Trophoblast cell (in vitro differentiated cells and primary cell): ENCODE measurements at regions not wholly inside any gene's neighbourhood (a gene's known extent, or its start where the extent isn't known, plus 50 kb on each side); places are given as distances from the start of the nearest gene placed in this dataset.

Source experiments
- DNase-seq, 2 donors: peaks; one replicate each; pipeline ENCODE4 v3.0.0-alpha.2; 2016
- H2AFZ ChIP-seq: 2 replicates; pipeline ENCODE4 v1.6.1; 2013; ENCODE audit warnings: low read length, moderate library complexity, mild to moderate bottlenecking; ENCODE audit not compliant: insufficient read depth, poor library complexity
- H2AK5ac ChIP-seq: 2 replicates; pipeline ENCODE4 v1.6.1; 2013; ENCODE audit warnings: mild to moderate bottlenecking, low read length
- H2BK120ac ChIP-seq: 2 replicates; pipeline ENCODE4 v1.6.1; 2013; ENCODE audit warnings: low read length, mild to moderate bottlenecking, moderate library complexity; ENCODE audit not compliant: insufficient read depth, poor library complexity
- H2BK12ac ChIP-seq: 2 replicates; pipeline ENCODE4 v1.6.1; 2013; ENCODE audit warnings: mild to moderate bottlenecking, low read length, moderate library complexity
- H2BK5ac ChIP-seq: 2 replicates; pipeline ENCODE4 v1.6.1; 2013; ENCODE audit warnings: low read length, low read depth, moderate library complexity, mild to moderate bottlenecking; ENCODE audit not compliant: poor library complexity
- H3K14ac ChIP-seq: 2 replicates; pipeline ENCODE4 v1.6.1; 2013; ENCODE audit warnings: mild to moderate bottlenecking, low read length
- H3K18ac ChIP-seq: 2 replicates; pipeline ENCODE4 v1.6.1; 2013; ENCODE audit warnings: mild to moderate bottlenecking, low read length
- H3K23ac ChIP-seq: 2 replicates; pipeline ENCODE4 v1.6.1; 2013; ENCODE audit warnings: low read length
- H3K27ac ChIP-seq: 2 replicates; pipeline ENCODE4 v1.5.1; 2013; ENCODE audit warnings: low read depth, mild to moderate bottlenecking, inconsistent platforms, low read length, moderate library complexity
- H3K27me3 ChIP-seq: 2 replicates; pipeline ENCODE4 v1.6.1; 2013; ENCODE audit warnings: inconsistent platforms, mild to moderate bottlenecking, low read length, moderate library complexity; ENCODE audit not compliant: insufficient read depth
- H3K36me3 ChIP-seq, 2 experiments: 1 replicate in 1 of 2; 2 replicates in 1 of 2; pipeline ENCODE4 v1.6.1; 2013; ENCODE audit warnings: low read length in 2 of 2, mild to moderate bottlenecking in 2 of 2, moderate library complexity in 1 of 2; ENCODE audit not compliant: insufficient read depth in 2 of 2, control insufficient read depth in 1 of 2
- H3K4ac ChIP-seq: 2 replicates; pipeline ENCODE4 v1.6.1; 2013; ENCODE audit warnings: low read depth, mild to moderate bottlenecking, low read length, moderate library complexity
- H3K4me1 ChIP-seq, 2 experiments: 1 replicate in 1 of 2; 2 replicates in 1 of 2; pipeline ENCODE4 v1.6.1; 2013; ENCODE audit warnings: low read length in 2 of 2, mild to moderate bottlenecking in 2 of 2, moderate library complexity in 1 of 2; ENCODE audit not compliant: insufficient read depth in 2 of 2, control insufficient read depth in 1 of 2
- H3K4me2 ChIP-seq: 2 replicates; pipeline ENCODE4 v1.6.1; 2013; ENCODE audit warnings: inconsistent platforms, mild to moderate bottlenecking, low read length, moderate library complexity
- H3K4me3 ChIP-seq: 2 replicates; pipeline ENCODE4 v1.5.1; 2013; ENCODE audit warnings: mild to moderate bottlenecking, low read depth, low read length, inconsistent platforms
- H3K79me1 ChIP-seq: one replicate; pipeline ENCODE4 v1.6.1; 2013; ENCODE audit warnings: low read length
- H3K79me2 ChIP-seq: 2 replicates; pipeline ENCODE4 v1.6.1; 2013; ENCODE audit warnings: low read length, mild to moderate bottlenecking; ENCODE audit not compliant: control insufficient read depth, insufficient read depth, poor library complexity
- H3K9ac ChIP-seq: 2 replicates; pipeline ENCODE4 v1.6.1; 2013; ENCODE audit warnings: mild to moderate bottlenecking, low read length
- H3K9me3 ChIP-seq: 2 replicates; pipeline ENCODE4 v1.6.1; 2013; ENCODE audit warnings: low read depth, mild to moderate bottlenecking, control low read depth, inconsistent platforms, low read length; ENCODE audit not compliant: insufficient read depth
- H4K12ac ChIP-seq: 2 replicates; pipeline ENCODE4 v1.6.1; 2013; ENCODE audit warnings: low read depth, mild to moderate bottlenecking, low read length, moderate library complexity
- H4K8ac ChIP-seq: 2 replicates; pipeline ENCODE4 v1.6.1; 2013; ENCODE audit warnings: low read depth, mild to moderate bottlenecking, low read length, moderate library complexity
- H4K91ac ChIP-seq: one replicate; pipeline ENCODE4 v1.6.1; 2013; ENCODE audit warnings: low read depth, mild to moderate bottlenecking, low read length, moderate library complexity
- WGBS: extraction: QIAGEN DNeasy Blood & Tissue Kit; methylation state at CpG from one replicate; pipeline ENCODE4 v1.1.7; 2013; ENCODE audit warnings: missing lambda C conversion rate; ENCODE audit not compliant: insufficient read length, insufficient coverage; ENCODE audit errors: extremely low coverage; 5-methylcytosine and 5-hydroxymethylcytosine counted together

GRCh38 chr5:69032009-69032408 is 61.8 kb upstream of the SLC30A5 start:
- no peaks in the 10 kb centered on the region for H3K9me3 ChIP-seq
- no peak overlapping the region for H3K18ac ChIP-seq
- no peak overlapping the region for H3K4me3 ChIP-seq
- no peak overlapping the region for H3K14ac ChIP-seq
- H4K91ac ChIP-seq = no peak overlapping the region
- H3K4me1 ChIP-seq = no peaks in the 10 kb centered on the region
- no peak overlapping the region for H4K12ac ChIP-seq
- no peak overlapping the region for H3K4ac ChIP-seq
- no peak for DNase-seq
- no peak overlapping the region for H3K4me2 ChIP-seq
- H3K9ac ChIP-seq = no peak overlapping the region
- no peaks in the 10 kb centered on the region for H3K36me3 ChIP-seq
- no peak overlapping the region for H3K27ac ChIP-seq
- H3K27me3 ChIP-seq = no peaks in the 10 kb centered on the region
- H3K79me1 ChIP-seq = no peaks in the 10 kb centered on the region
- no peak overlapping the region for H2BK120ac ChIP-seq
- no peak overlapping the region for H2BK12ac ChIP-seq
- no peak overlapping the region for H2AFZ ChIP-seq
- no CpG with 5 or more reads among the region's 3 CpGs for WGBS
- no peak overlapping the region for H4K8ac ChIP-seq
- no peaks in the 10 kb centered on the region for H3K79me2 ChIP-seq
- H2AK5ac ChIP-seq = no peak overlapping the region
- no peak overlapping the region for H3K23ac ChIP-seq
- no peak overlapping the region for H2BK5ac ChIP-seq

GRCh38 chr5:69033690-69034089 is 60.1 kb upstream of the SLC30A5 start:
- no peaks in the 10 kb centered on the region for H3K36me3 ChIP-seq
- no peak overlapping the region for H3K9ac ChIP-seq
- H3K18ac ChIP-seq = no peak overlapping the region
- no peaks in the 10 kb centered on the region for H3K4me1 ChIP-seq
- H4K8ac ChIP-seq = no peak overlapping the region
- no peak overlapping the region for H3K23ac ChIP-seq
- no peaks in the 10 kb centered on the region for H3K79me2 ChIP-seq
- H2BK5ac ChIP-seq = no peak overlapping the region
- H3K4ac ChIP-seq = no peak overlapping the region
- no peak overlapping the region for H3K4me2 ChIP-seq
- H4K12ac ChIP-seq = no peak overlapping the region
- no peak overlapping the region for H2BK12ac ChIP-seq
- H3K9me3 ChIP-seq = no peaks in the 10 kb centered on the region
- H3K14ac ChIP-seq = no peak overlapping the region
- H2AK5ac ChIP-seq = no peak overlapping the region
- no peaks in the 10 kb centered on the region for H3K79me1 ChIP-seq
- H3K27me3 ChIP-seq = no peaks in the 10 kb centered on the region
- no peak overlapping the region for H3K27ac ChIP-seq
- H4K91ac ChIP-seq = no peak overlapping the region
- no CpG with 5 or more reads among the region's 2 CpGs for WGBS
- H3K4me3 ChIP-seq = no peak overlapping the region
- DNase-seq = no peak
- H2AFZ ChIP-seq = no peak overlapping the region
- no peak overlapping the region for H2BK120ac ChIP-seq

- no peak overlapping the region for H3K4ac ChIP-seq
- no peak overlapping the region for H3K14ac ChIP-seq
- no peaks in the 10 kb centered on the region for H3K36me3 ChIP-seq
- H2BK5ac ChIP-seq = no peak overlapping the region
- no peak overlapping the region for H3K23ac ChIP-seq
- no peaks in the 10 kb centered on the region for H3K79me2 ChIP-seq
- no peak overlapping the region for H3K4me3 ChIP-seq
- H2BK120ac ChIP-seq = no peak overlapping the region
- no peaks in the 10 kb centered on the region for H3K79me1 ChIP-seq
- H2AK5ac ChIP-seq = no peak overlapping the region
- no peak overlapping the region for H3K9ac ChIP-seq
- no peak for DNase-seq
- no peaks in the 10 kb centered on the region for H3K9me3 ChIP-seq
- no peak overlapping the region for H3K27ac ChIP-seq
- WGBS = no CpG with 5 or more reads among the region's 7 CpGs
- H4K12ac ChIP-seq = no peak overlapping the region
- H2AFZ ChIP-seq = no peak overlapping the region
- no peaks in the 10 kb centered on the region for H3K4me1 ChIP-seq
- no peak overlapping the region for H3K4me2 ChIP-seq
- H4K8ac ChIP-seq = no peak overlapping the region
- no peak overlapping the region for H2BK12ac ChIP-seq
- no peak overlapping the region for H4K91ac ChIP-seq
- H3K18ac ChIP-seq = no peak overlapping the region
- H3K27me3 ChIP-seq = no peaks in the 10 kb centered on the region
These were observed 58.9 kb upstream of the SLC30A5 start for GRCh38 chr5:69034898-69035297.

GRCh38 chr5:69035665-69036064 is 58.1 kb upstream of the SLC30A5 start:
- H3K27me3 ChIP-seq = no peaks in the 10 kb centered on the region

More at GRCh38 chr5:69035665-69036064, 58.1 kb upstream of the SLC30A5 start:
- Histone ChIP-seq H2BK12ac (no peak overlapping the region), H3K4ac (no peak overlapping the region), H3K79me1 (no peaks in the 10 kb centered on the region), H3K4me3 (no peak overlapping the region), H3K14ac (no peak overlapping the region), H3K36me3 (no peaks in the 10 kb centered on the region), H4K12ac (no peak overlapping the region), H3K18ac (no peak overlapping the region), H2AFZ (no peak overlapping the region), H2BK5ac (no peak overlapping the region), H3K9me3 (no peaks in the 10 kb centered on the region), H3K9ac (no peak overlapping the region), H2AK5ac (no peak overlapping the region), H3K4me1 (no peaks in the 10 kb centered on the region), H4K8ac (no peak overlapping the region), H3K23ac (no peak overlapping the region), H2BK120ac (no peak overlapping the region), H3K4me2 (no peak overlapping the region), H3K79me2 (no peaks in the 10 kb centered on the region), H4K91ac (no peak overlapping the region), H3K27ac (no peak overlapping the region)
- no peak for DNase-seq
- WGBS = no CpG with 5 or more reads among the region's 4 CpGs
